GM18508 (cell line): ENCODE measurements at regions not wholly inside any gene's neighbourhood (a gene's known extent, or its start where the extent isn't known, plus 50 kb on each side); places are given as distances from the start of the nearest gene placed in this dataset.

Experiments used
- ATAC-seq: cut with Tn5 transposase; IDR thresholded peaks from one replicate; pipeline ENCODE4 v1.9.1; 2021; ENCODE audit warnings: moderate number of reproducible peaks; ENCODE audit not compliant: insufficient read depth, unreplicated experiment

DNA sequence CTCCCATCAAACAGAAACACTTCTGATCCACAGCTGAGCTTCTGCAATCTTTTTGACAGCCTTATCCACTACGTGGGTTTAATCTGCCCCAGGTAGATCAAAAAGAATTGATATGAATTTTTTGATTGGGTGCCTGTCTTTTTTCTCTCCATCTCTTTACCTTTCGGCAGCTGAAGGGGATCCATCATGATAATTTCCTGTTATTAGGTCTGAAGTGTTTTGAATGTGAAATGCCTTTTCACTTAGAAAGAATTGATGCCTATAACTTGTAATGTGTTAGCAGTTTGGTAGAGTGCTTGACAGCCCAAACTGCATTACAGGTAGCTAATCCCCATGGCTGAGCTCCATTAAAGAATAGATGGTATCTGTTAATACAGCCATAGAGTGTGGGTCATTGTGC is 745.4 kb downstream of the TLR4 start:
- no peak for ATAC-seq

DNA sequence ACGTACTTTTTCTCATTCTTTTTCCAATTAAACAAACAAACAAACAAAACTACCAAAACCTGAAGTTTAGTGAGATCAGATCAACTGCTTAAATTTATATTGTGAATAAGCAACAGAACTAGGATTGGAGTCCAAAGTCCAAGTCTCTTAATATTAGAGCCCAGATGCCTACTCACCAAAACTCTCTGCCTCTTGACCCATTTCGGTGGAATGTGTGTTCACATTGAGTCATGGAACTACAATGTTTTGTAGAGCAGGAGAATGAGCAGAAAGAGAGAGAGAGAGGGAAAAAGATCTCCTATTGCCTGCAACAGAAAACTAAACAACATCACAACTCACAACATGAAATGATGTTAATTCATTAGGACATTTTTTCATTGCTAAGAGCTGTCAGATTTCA is 751.1 kb downstream of the TLR4 start:
- no peak for ATAC-seq

- ATAC-seq: no peak
These were observed 751.6 kb downstream of the TLR4 start for GRCh38 chr9:118455788-118456187.

DNA sequence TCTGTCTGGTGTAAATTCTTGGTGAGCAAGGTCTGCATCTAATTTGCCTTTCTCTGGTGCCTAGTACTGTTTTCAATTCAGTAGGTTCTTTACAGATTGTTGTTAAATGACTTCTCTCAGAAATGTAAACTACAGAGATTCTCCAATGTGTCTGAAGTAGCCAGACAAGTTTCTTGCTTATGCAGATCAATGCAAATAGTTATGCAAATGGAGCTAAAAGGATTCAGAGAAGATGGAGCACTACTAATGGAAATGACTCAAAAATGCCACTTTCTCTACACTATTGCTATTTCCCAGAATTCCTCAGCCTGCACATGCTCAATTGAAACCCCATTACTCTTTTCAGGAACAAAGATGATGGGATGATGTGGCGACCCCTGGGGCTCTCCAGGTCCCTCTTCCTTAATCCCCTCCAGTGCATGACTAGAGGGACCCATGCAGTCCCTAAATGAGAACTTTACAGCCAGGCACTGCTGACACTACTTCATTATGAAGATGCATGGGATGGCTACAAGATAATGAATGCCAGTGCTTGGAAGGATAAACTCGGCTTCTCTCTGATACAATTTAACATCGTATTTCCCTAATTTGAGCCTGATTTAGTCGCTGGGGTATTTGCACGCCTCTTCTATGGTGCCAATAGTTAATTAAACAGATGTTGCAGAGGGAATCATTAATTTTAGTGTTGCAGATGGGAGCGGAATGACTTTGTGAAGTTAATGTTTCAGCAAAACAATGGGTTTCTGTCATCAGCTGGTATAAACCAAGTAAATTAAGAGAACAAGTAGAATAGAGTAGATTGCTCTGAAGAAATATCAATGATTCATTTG is 753.2 kb downstream of the TLR4 start:
- ATAC-seq: no peak

DNA sequence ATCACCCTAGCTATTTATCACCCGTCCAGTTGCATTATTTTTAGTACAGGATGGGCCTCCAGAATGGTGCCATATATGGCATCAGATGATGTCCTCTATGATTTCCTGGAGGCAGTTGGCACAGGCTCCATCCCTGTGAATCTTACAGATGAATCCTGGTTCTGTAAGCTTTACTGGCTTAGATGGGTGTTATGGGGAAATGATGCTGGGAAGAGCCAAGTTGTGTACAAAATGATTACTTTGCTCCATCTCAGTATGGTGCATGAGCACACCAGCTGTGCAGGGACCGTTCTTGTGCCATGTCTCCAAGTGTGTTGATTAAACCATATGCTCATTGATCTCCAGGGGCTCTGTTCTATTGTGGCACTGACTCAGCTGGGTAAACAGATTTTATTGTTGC is 755.7 kb downstream of the TLR4 start:
- ATAC-seq: no peak

DNA sequence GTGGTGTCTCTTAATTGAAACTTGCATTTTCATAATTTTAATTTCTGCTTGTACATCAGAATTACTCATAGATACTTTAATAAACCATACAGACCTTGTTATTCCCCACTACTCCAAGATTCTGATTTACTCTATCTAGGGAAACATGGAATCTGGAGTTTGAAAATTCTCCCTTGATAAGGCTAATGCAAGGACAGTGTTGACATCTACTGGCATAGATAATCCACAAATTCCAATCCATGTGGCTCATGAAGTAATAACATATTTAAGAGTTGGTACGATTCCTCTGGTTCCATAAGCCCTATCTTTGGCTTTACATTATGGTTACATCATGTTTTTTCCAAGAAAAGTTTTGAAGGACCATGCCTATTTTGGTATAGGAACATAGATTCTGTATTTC is 759.2 kb downstream of the TLR4 start:
- ATAC-seq: no peak

DNA sequence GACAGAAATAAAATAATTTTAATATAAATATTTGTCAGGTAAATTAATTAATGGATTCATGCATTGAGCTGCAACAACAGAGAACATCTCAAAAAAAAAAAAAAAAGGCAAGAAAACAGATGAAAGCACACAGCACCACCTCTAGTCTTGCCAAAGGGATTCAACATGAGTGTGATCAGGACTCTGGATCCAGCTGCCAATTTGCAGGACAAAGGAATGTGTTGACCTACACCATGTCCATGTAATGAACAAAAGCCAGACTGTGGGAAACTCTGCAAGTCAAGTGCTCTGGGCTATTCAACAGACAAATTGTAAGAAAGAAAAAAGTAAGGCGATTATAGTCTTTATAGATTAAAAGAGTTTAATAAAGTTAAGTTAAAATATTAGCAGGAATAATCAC is 769.3 kb downstream of the TLR4 start:
- ATAC-seq: no peak

GRCh38 chr9:118478752-118479151 is 774.5 kb downstream of the TLR4 start:
- no peak for ATAC-seq

DNA sequence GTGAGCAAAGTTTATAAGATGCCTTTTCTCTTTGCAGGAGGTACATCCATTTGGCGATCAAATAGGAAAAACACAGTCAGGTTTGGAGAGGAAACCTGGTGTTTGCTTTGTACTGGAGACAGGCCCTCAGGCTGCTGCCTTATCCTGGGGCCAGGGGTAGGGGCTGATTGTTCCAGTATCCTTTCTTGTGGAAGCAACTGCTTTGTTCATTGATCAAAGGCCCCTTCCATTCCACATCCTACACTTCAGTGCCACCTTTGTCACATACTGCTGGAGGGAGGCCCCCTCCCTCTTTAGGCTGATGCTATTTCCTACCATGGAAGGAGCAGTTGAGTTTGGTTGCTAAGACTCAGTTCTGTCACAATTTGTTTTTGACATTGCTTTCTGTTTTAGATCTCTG is 778.1 kb downstream of the TLR4 start:
- ATAC-seq: no peak

DNA sequence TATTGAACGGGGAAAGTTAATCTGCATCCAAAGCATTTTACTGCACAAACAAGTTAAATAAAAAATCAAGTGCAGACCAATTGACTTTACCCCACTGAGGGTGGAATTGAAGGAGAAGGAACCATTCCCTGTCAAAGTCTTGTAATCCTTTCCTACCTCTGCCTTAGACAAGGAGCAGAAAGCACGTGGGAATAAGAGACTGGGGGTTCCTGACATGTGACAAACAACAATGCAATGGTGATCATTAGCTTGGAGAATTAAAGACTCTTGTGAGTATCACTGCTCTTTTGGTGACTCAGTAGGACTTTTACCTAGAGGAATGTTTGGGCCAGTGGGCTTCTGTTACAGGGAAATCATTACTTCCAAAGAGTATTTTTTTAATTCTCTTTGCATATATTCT is 779.5 kb downstream of the TLR4 start:
- ATAC-seq: no peak

DNA sequence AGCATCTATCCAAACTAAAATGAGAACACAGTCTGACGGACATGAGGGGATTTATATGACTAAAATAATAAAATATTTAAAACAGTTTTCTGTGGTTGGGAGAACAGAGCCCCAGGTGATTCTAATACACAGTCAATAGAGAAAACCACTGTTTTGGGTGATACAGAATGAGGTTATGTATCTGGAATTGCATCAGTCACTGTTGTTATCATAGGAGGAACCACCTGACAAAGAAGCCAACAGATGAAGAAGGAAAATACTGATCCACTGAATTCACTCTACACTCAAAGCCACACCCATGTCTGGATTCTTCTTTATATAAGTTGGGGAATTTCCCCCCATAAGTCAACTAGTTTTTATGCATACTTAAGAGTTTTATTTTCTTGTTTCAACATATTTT is 799.0 kb downstream of the TLR4 start:
- no peak for ATAC-seq

GRCh38 chr9:118510711-118511110 is 806.5 kb downstream of the TLR4 start:
- ATAC-seq: no peak

GRCh38 chr9:118515947-118516346 is 811.7 kb downstream of the TLR4 start:
- no peak for ATAC-seq

DNA sequence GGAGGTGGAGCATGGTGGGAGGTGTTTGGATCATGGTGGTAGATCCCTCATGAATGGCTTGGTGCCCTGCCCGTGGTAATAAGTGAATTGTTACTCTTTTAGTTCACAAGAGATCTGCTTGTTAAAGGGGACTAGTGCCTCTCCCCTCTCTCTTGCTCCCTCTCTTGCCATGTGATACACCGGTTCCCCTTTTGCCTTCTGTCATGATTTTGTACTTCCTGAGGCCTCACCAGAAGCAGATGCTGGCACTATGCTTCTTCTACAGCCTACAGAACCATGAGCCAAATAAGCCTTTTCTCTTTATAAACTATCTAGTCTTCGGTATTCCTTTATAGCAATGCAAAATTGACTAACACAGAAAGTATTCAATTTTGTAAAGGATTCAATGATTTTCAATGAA is 817.1 kb downstream of the TLR4 start:
- no peak for ATAC-seq

GRCh38 chr9:118522093-118523028 is 818.2 kb downstream of the TLR4 start:
- peak; percentile 96 for ATAC-seq

DNA sequence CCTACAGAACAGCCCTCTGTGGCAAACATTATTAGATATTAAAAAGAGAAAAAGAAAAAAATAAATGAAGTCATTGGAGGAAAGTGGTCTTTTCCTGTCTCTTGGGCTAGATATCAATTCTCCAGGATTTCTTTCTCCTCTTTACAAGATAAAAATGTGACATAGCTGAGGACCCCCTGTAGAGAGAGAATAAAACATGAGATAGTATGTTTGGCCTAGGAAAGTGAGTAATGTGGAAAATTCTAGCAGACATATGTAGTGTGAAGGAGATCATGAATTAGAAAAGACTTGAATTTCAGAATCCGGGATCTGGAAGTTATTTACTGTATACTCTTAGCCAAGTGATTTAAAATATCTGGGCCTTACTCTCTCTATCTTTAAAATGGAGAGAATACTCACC is 823.1 kb downstream of the TLR4 start:
- no peak for ATAC-seq

DNA sequence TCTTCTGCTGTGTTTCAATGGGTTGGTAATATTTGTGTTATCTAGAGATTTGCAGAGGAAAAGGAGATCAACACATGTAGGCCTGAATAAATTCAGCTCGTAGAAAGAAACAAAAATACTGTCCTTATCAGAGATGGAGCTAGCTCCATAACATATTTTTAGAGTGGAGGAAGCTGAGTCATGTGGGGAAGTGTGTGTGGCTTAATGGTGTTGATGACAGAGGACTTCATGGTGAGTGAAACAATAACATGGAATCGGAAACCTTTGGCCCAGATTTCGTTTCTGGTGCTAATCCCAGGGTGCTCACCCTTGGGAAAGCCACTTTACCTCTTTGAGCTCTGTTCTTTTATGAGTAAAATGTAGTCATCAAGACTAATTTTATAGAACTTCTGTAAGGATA is 825.0 kb downstream of the TLR4 start:
- ATAC-seq: peak; percentile 29

- peak; percentile 90 for ATAC-seq
These were observed 825.5 kb downstream of the TLR4 start for GRCh38 chr9:118529624-118530214.

DNA sequence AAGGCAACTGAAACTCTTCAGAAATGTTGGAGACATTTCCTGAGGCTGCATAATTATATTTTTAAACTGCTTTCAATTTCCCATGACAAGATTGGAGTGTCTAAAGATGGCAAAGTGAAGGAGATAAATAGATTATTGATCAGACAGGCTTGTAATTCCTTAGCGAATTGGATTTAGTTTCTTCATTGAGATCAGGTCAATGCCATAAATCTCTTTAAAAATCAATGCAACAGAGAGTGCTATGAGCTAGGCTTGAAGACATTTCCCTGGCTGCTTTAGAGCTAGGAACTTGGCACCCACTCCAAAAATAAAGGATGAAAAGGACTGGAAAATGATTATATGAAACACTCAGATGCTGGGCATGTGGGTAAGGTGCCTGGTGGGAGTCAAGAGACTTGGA is 828.4 kb downstream of the TLR4 start:
- no peak for ATAC-seq

- no peak for ATAC-seq
These were observed 828.9 kb downstream of the TLR4 start for GRCh38 chr9:118533101-118533500.

DNA sequence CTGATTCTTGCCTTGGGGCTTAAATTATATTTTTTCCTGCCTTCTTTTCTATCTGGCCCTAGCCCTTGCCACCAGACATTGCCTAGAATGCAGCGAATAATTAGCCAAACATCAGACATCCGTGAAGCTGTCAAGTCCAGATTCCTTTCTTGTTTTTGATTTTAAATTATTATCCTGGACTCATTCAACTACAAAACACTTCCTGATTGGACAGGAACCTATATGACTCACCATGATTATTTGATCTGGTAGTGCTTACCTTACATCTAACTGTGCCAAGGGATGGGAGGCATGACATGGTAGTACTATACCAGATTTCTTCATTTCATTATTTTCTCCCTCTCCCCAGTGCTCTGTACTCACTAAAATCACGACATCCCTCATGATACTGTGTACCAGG is 829.6 kb downstream of the TLR4 start:
- ATAC-seq: no peak
